Thyroid gland (tissue), 4 donors: ENCODE measurements at regions not wholly inside any gene's neighbourhood (a gene's known extent, or its start where the extent isn't known, plus 50 kb on each side); places are given as distances from the start of the nearest gene placed in this dataset.
A peak's percentile ranks its signal among the peaks of the same experiment; 100 is the strongest.

Source experiments
- DNase-seq, 2 donors: peaks; one replicate each; pipeline ENCODE4 v3.0.0-alpha.2; 2019
- H3K27ac ChIP-seq, 3 donors: fragments of 200-600 bp; sonication (generic); 1 replicate in 2 of 3; 2 replicates in 1 of 3; pipeline ENCODE4 v1.5.1; 2016 to 2019; ENCODE audit warnings: mild to moderate bottlenecking in 1 of 3, moderate library complexity in 1 of 3
- H3K27me3 ChIP-seq: fragments of 200-600 bp; sonication (generic); one replicate; pipeline ENCODE4 v1.5.1; 2019
- H3K36me3 ChIP-seq, 2 donors: fragments of 200-600 bp; sonication (generic); one replicate each; pipeline ENCODE4 v1.5.1; 2016 to 2019
- H3K4me1 ChIP-seq, 2 donors: fragments of 200-600 bp; sonication (generic); one replicate each; pipeline ENCODE4 v1.5.1; 2017 to 2019
- H3K4me3 ChIP-seq, 3 donors: fragments of 200-600 bp; sonication (generic); replicated peaks in 1 of 3; 1 replicate in 2 of 3; 2 replicates in 1 of 3; pipeline ENCODE4 v1.5.1; 2016; ENCODE audit warnings: mild to moderate bottlenecking in 1 of 3
- H3K9me3 ChIP-seq: fragments of 200-600 bp; sonication (generic); one replicate; pipeline ENCODE4 v1.5.1; 2017
- POLR2A ChIP-seq, 2 donors: fragments of 450-650 bp; IDR thresholded peaks; one replicate each; pipeline ENCODE4 v1.6.1; 2017; ENCODE audit warnings: antibody characterized with exemption in 2 of 2, mild to moderate bottlenecking in 2 of 2, moderate library complexity in 1 of 2
- WGBS, 2 donors: methylation state at CpG; one replicate each; pipeline ENCODE4 v1.1.5; 2017; 5-methylcytosine and 5-hydroxymethylcytosine counted together
- intact Hi-C: fragments of 100-400 bp; cut with DNase I; formaldehyde crosslinking; loops from one replicate; pipeline ENCODE4 v1.15.1; 2023
- TF ChIP-seq, protein P1 (sequence below), 6 experiments: fragments of 200-600 bp in 3 of 6; fragments of 450-650 bp in 3 of 6; sonication (generic) in 3 of 6; IDR thresholded peaks; one replicate each; pipeline ENCODE4 v1.5.1; 2016 to 2019; ENCODE audit warnings: antibody characterized with exemption in 6 of 6, mild to moderate bottlenecking in 2 of 6, inconsistent platforms in 1 of 6, moderate library complexity in 1 of 6

DNA sequence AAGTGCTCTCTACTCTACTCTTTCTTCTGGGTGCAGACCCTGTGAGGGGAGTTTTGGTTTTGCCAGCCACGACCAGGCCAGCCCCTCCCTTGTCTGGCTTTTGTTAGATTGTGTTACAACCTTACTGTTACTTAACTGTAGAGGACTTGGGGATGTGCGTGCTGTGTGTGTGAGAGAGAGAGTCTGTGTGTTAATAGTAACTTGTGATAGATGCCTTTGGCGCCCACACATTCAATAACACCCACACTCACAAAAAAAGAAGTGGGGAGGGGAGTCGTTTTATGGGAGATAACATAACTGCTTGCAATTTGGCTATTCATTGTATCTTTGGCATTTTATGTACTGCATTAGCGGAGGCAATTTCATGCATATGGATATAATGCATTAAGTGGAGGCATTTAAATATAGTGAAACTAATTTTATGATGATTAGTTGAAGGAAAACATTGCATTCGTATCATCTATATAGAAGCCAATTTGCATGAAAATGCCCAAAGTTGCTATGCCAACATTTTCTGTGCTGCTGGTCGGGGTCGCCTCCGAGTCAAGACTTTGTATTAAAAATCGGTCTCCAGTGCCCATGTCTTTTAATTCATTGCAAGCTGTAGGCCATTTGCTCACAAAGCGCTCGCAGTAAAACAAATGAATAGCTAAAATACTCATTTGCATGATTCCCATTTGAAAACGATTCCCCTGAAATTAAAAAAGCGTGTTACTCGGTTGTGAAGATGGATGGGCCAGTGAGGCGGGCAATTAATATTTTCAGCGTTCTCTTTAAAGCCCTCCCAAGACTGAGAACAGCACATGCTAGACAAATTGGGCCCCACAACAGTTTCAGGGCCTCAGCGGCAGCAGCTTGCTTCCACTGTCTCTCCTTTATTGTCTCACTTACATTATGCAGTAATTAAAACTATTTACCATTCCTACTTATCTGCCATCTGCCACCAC, 158.5 kb upstream of the SMAD3 start:
- no peak for DNase-seq
- Histone ChIP-seq H3K9me3 (no peaks in the 10 kb centered on the region), H3K27ac (no peak overlapping the region), H3K4me1 (peaks cover 5 to 8% of the 10 kb centered on the region in 2 donors), H3K27me3 (no peaks in the 10 kb centered on the region), H3K4me3 (no peak overlapping the region), H3K36me3 (no peaks in the 10 kb centered on the region)
- WGBS, 2 donors, result 92 to 93% methylated on average over 18 of the region's 18 CpGs
- intact Hi-C loops, result no loop called here
- TF ChIP-seq, protein P1, sequence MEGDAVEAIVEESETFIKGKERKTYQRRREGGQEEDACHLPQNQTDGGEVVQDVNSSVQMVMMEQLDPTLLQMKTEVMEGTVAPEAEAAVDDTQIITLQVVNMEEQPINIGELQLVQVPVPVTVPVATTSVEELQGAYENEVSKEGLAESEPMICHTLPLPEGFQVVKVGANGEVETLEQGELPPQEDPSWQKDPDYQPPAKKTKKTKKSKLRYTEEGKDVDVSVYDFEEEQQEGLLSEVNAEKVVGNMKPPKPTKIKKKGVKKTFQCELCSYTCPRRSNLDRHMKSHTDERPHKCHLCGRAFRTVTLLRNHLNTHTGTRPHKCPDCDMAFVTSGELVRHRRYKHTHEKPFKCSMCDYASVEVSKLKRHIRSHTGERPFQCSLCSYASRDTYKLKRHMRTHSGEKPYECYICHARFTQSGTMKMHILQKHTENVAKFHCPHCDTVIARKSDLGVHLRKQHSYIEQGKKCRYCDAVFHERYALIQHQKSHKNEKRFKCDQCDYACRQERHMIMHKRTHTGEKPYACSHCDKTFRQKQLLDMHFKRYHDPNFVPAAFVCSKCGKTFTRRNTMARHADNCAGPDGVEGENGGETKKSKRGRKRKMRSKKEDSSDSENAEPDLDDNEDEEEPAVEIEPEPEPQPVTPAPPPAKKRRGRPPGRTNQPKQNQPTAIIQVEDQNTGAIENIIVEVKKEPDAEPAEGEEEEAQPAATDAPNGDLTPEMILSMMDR (IDR thresholded peaks at IDR 0.05), result no peak
- TF ChIP-seq POLR2A (IDR thresholded peaks at IDR 0.05), result no peak

GRCh38 chr15:66907826-66908743, 157.3 kb upstream of the SMAD3 start:
- no peak overlapping the region for H3K4me3 ChIP-seq
- H3K27me3 ChIP-seq, result no peaks in the 10 kb centered on the region
- no peaks in the 10 kb centered on the region for H3K9me3 ChIP-seq
- H3K36me3 ChIP-seq, result no peaks in the 10 kb centered on the region
- WGBS, 2 donors, result 62 to 76% methylated on average over 8 to 9 of the region's 9 CpGs
- no peak overlapping the region for H3K27ac ChIP-seq
- peak in 1 of 2 donors; percentile 17 for DNase-seq
- TF ChIP-seq, protein P1 (IDR thresholded peaks at IDR 0.05), result no peak
- TF ChIP-seq POLR2A (IDR thresholded peaks at IDR 0.05), result no peak
- H3K4me1 ChIP-seq, result peaks cover 5 to 8% of the 10 kb centered on the region in 2 donors
- intact Hi-C loops, result no loop called here

GRCh38 chr15:66908744-66909095, 156.7 kb upstream of the SMAD3 start:
- intact Hi-C loops, result no loop called here
- 50 to 60% methylated on average over 2 of the region's 2 CpGs for WGBS, 2 donors
- no peak for TF ChIP-seq POLR2A (IDR thresholded peaks at IDR 0.05)
- TF ChIP-seq, protein P1 (IDR thresholded peaks at IDR 0.05), result no peak
- no peak overlapping the region for H3K4me3 ChIP-seq
- H3K36me3 ChIP-seq, result no peaks in the 10 kb centered on the region
- no peak for DNase-seq
- no peak overlapping the region for H3K27ac ChIP-seq
- H3K27me3 ChIP-seq, result no peaks in the 10 kb centered on the region
- H3K4me1 ChIP-seq, result peaks cover 5 to 8% of the 10 kb centered on the region in 2 donors
- H3K9me3 ChIP-seq, result no peaks in the 10 kb centered on the region

DNA sequence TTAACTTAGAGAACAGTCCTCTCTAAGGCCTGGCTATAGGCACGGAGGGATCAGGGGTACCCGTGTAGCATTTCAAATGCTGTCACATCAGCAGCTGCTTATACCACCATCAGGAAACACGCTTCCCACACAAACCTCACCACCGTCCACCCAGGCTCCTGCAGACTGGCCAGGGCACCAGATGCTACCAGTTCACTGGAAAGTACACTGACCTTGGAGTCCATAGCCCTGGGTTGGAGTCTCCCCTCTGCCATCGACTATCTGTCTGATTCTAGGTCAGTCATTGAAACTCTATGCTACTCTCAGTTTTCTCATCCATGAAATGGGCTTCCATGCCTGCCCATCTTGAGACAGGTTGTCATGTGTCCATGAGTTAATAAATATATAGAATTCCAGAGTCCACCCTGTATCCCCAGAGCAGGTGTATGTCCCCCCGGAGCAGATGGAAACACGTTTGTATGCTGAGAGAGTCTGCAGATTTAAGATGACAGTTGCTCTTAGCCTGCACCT, 156.0 kb upstream of the SMAD3 start:
- no peaks in the 10 kb centered on the region for H3K36me3 ChIP-seq
- DNase-seq, result no peak
- no peaks in the 10 kb centered on the region for H3K27me3 ChIP-seq
- H3K4me3 ChIP-seq, result no peak overlapping the region
- WGBS, 2 donors, result 90 to 92% methylated on average over 7 of the region's 7 CpGs
- H3K9me3 ChIP-seq, result no peaks in the 10 kb centered on the region
- no peak for TF ChIP-seq POLR2A (IDR thresholded peaks at IDR 0.05)
- TF ChIP-seq, protein P1 (IDR thresholded peaks at IDR 0.05), result no peak
- H3K27ac ChIP-seq, result no peak overlapping the region
- intact Hi-C loops, result no loop called here
- H3K4me1 ChIP-seq, result peaks cover under 1 to 2% of the 10 kb centered on the region in 2 donors
